Neuronal stem cell (in vitro differentiated cells): ENCODE measurements at regions not wholly inside any gene's neighbourhood (a gene's known extent, or its start where the extent isn't known, plus 50 kb on each side); places are given as distances from the start of the nearest gene placed in this dataset.

Source experiments
- DNase-seq: peaks from one replicate; pipeline ENCODE4 v3.0.0-alpha.2; 2013; ENCODE audit warnings: low spot score
- H2AFZ ChIP-seq: one replicate; pipeline ENCODE4 v1.6.1; 2013; ENCODE audit warnings: mild to moderate bottlenecking, low read length, inconsistent platforms
- H2AK5ac ChIP-seq: 2 replicates; pipeline ENCODE4 v1.6.1; 2013; ENCODE audit warnings: low read depth, mild to moderate bottlenecking, inconsistent platforms, low read length, moderate library complexity, mixed read lengths
- H2BK120ac ChIP-seq: 2 replicates; pipeline ENCODE4 v1.6.1; 2013; ENCODE audit warnings: low read depth, mild to moderate bottlenecking, inconsistent platforms, low read length, moderate library complexity, mixed read lengths
- H2BK12ac ChIP-seq: one replicate; pipeline ENCODE4 v1.6.1; 2013; ENCODE audit warnings: low read length, inconsistent platforms
- H2BK15ac ChIP-seq: 2 replicates; pipeline ENCODE4 v1.6.1; 2013; ENCODE audit warnings: mild to moderate bottlenecking, low read length, inconsistent platforms, mixed read lengths
- H2BK5ac ChIP-seq: one replicate; pipeline ENCODE4 v1.6.1; 2013; ENCODE audit warnings: inconsistent platforms, mild to moderate bottlenecking, low read length, moderate library complexity
- H3K14ac ChIP-seq: one replicate; pipeline ENCODE4 v1.6.1; 2013; ENCODE audit warnings: low read length, inconsistent platforms
- H3K18ac ChIP-seq: 2 replicates; pipeline ENCODE4 v1.6.1; 2013; ENCODE audit warnings: low read length, inconsistent platforms
- H3K23ac ChIP-seq: 2 replicates; pipeline ENCODE4 v1.6.1; 2013; ENCODE audit warnings: low read depth, mild to moderate bottlenecking, mixed read lengths, low read length, inconsistent platforms; ENCODE audit not compliant: poor library complexity
- H3K27ac ChIP-seq: replicated peaks from 3 replicates; pipeline ENCODE4 v1.5.1; 2013; ENCODE audit warnings: low read length, inconsistent platforms
- H3K27me3 ChIP-seq, 3 experiments: 2 replicates each; pipeline ENCODE4 v1.6.1; 2013; ENCODE audit warnings: low read length in 3 of 3, mild to moderate bottlenecking in 2 of 3, inconsistent platforms in 1 of 3, low read depth in 1 of 3, mixed read lengths in 1 of 3, moderate library complexity in 1 of 3; ENCODE audit not compliant: control insufficient read depth in 3 of 3, insufficient read depth in 3 of 3
- H3K36me3 ChIP-seq, 2 donors: replicated peaks in 1 of 2; 2 replicates each; pipeline ENCODE4 v1.6.1; 2013; ENCODE audit warnings: low read length in 2 of 2; ENCODE audit not compliant: control insufficient read depth in 2 of 2, insufficient read depth in 2 of 2
- H3K4ac ChIP-seq: 2 replicates; pipeline ENCODE4 v1.6.1; 2013; ENCODE audit warnings: inconsistent platforms, mild to moderate bottlenecking, low read length, moderate library complexity
- H3K4me1 ChIP-seq, 2 donors: 1 replicate in 1 of 2; 2 replicates in 1 of 2; pipeline ENCODE4 v1.6.1; 2013; ENCODE audit warnings: low read length in 2 of 2, low read depth in 1 of 2; ENCODE audit not compliant: control insufficient read depth in 2 of 2, insufficient read depth in 1 of 2
- H3K4me2 ChIP-seq: one replicate; pipeline ENCODE4 v1.6.1; 2013; ENCODE audit warnings: mild to moderate bottlenecking, low read length, inconsistent platforms; ENCODE audit not compliant: insufficient read depth, poor library complexity, severe bottlenecking
- H3K4me3 ChIP-seq, 2 donors: 2 replicates each; pipeline ENCODE4 v1.5.1; 2013; ENCODE audit warnings: low read length in 2 of 2, mild to moderate bottlenecking in 2 of 2, inconsistent platforms in 1 of 2, moderate library complexity in 1 of 2
- H3K79me1 ChIP-seq: one replicate; pipeline ENCODE4 v1.6.1; 2013; ENCODE audit warnings: low read depth, mild to moderate bottlenecking, inconsistent platforms, low read length, moderate library complexity
- H3K9ac ChIP-seq: one replicate; pipeline ENCODE4 v1.6.1; 2013; ENCODE audit warnings: mild to moderate bottlenecking, low read depth, low read length, inconsistent platforms; ENCODE audit not compliant: poor library complexity
- H3K9me3 ChIP-seq, 2 donors: replicated peaks in 1 of 2; 2 replicates each; pipeline versions ENCODE3 to v1.6.1; 2013; ENCODE audit warnings: low read length in 2 of 2, mild to moderate bottlenecking in 2 of 2, inconsistent platforms in 1 of 2, low read depth in 1 of 2, mixed read lengths in 1 of 2, moderate library complexity in 1 of 2; ENCODE audit not compliant: control insufficient read depth in 2 of 2, insufficient read depth in 1 of 2
- H4K8ac ChIP-seq: one replicate; pipeline ENCODE4 v1.6.1; 2013; ENCODE audit warnings: low read depth, mild to moderate bottlenecking, inconsistent platforms, low read length, moderate library complexity
- H4K91ac ChIP-seq: one replicate; pipeline ENCODE4 v1.6.1; 2013; ENCODE audit warnings: low read length, low read depth, mild to moderate bottlenecking, inconsistent platforms; ENCODE audit not compliant: poor library complexity
- WGBS, 2 donors: extraction: QIAGEN DNeasy Blood & Tissue Kit; methylation state at CpG; one replicate each; pipeline ENCODE4 v1.1.7; 2013; ENCODE audit warnings: missing lambda C conversion rate in 2 of 2, mixed read lengths in 1 of 2; ENCODE audit not compliant: insufficient read length in 2 of 2, insufficient replicate concordance in 1 of 2; ENCODE audit errors: extremely low coverage in 2 of 2; 5-methylcytosine and 5-hydroxymethylcytosine counted together

DNA sequence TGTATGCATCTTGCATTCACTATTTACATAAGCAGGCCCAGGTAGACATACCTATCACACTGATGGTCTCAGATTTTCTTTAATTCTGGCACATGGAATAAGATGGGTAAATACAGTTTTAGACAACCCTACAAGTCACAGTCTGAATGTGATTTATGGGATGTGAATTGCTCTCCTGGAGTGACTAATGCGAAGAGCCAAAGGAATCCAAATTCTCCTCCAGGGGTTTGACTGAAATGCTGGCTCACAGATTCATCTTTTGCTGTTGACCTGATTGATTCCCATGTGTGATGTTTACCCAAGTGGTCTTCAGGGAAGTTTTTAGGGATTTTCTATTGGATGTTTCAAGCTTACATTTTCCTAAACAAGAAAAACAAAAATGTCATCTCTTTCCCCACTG, 277.9 kb upstream of the MON1B start:
- Histone ChIP-seq H3K14ac (no peak overlapping the region), H3K4ac (no peak overlapping the region), H2BK15ac (no peak overlapping the region), H4K91ac (no peak overlapping the region), H4K8ac (no peak overlapping the region), H3K27ac (no peak overlapping the region), H3K79me1 (no peaks in the 10 kb centered on the region), H3K18ac (no peak overlapping the region), H3K23ac (no peak overlapping the region), H2BK5ac (no peak overlapping the region), H3K4me1 (no peaks in the 10 kb centered on the region), H2AFZ (no peak overlapping the region), H3K36me3 (no peaks in the 10 kb centered on the region), H2BK12ac (no peak overlapping the region), H2AK5ac (no peak overlapping the region), H3K27me3 (no peaks in the 10 kb centered on the region), H3K4me2 (no peak overlapping the region), H2BK120ac (no peak overlapping the region), H3K9ac (no peak overlapping the region), H3K4me3 (no peak overlapping the region), H3K9me3 (no peaks in the 10 kb centered on the region)
- no CpG with 5 or more reads among the region's 1 CpG for WGBS, 2 donors
- DNase-seq, result no peak

DNA sequence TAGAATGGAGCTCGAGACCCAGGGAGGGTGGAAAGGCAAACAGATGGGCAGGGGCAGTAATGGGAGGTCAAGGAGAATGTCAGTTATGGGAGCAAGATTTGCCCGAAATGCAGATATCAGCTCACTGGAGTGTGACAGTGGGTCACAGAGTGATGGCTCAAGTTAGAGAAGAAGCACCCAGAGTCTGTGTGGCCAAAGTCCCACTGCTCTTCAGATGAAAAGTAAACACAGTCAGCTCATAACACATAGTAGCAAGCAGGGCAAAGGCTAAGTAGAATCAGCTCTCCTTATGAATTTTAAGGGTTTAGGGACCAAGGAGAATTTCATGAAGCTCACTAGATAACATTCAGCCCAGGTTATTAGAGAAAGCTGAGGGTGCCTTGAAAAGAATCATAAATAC, 264.9 kb upstream of the MON1B start:
- H3K4me2 ChIP-seq, result no peak overlapping the region
- H3K27ac ChIP-seq, result no peak overlapping the region
- H3K4me1 ChIP-seq, result no peaks in the 10 kb centered on the region
- WGBS, 2 donors, result no CpG with 5 or more reads among the region's 2 CpGs
- no peak overlapping the region for H3K18ac ChIP-seq
- H3K23ac ChIP-seq, result no peak overlapping the region
- no peak overlapping the region for H4K8ac ChIP-seq
- no peak overlapping the region for H2BK12ac ChIP-seq
- no peak overlapping the region for H2BK15ac ChIP-seq
- no peak overlapping the region for H2AK5ac ChIP-seq
- no peaks in the 10 kb centered on the region for H3K27me3 ChIP-seq
- H3K36me3 ChIP-seq, result no peaks in the 10 kb centered on the region
- no peak overlapping the region for H3K4me3 ChIP-seq
- peaks cover 0 to 2% of the 10 kb centered on the region in 2 donors for H3K9me3 ChIP-seq
- no peaks in the 10 kb centered on the region for H3K79me1 ChIP-seq
- no peak overlapping the region for H4K91ac ChIP-seq
- no peak overlapping the region for H2BK5ac ChIP-seq
- H2AFZ ChIP-seq, result no peak overlapping the region
- no peak overlapping the region for H3K4ac ChIP-seq
- H2BK120ac ChIP-seq, result no peak overlapping the region
- H3K9ac ChIP-seq, result no peak overlapping the region
- no peak for DNase-seq
- H3K14ac ChIP-seq, result no peak overlapping the region

DNA sequence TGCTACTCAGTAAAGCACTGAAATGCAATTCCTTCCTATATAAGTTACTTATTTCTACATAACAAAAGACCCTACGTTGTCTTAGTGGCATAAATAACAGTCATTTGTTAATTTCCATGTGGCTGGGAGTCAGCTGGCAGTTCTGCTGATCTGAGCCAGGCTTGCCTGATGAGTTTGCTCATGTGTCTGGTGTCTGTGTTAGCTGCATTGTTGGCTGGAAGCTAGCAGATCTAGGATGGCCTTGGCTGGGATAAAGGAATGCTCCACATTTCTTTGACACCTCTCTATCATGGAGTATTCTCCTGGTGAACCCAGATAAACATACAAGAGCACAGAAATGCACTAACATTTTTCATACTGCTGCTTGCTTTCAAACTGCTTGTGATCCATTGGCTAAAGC, 264.4 kb upstream of the MON1B start:
- Histone ChIP-seq H3K4me3 (no peak overlapping the region), H3K27me3 (no peaks in the 10 kb centered on the region), H3K4me2 (no peak overlapping the region), H2BK15ac (no peak overlapping the region), H4K8ac (no peak overlapping the region), H2AFZ (no peak overlapping the region), H3K4ac (no peak overlapping the region), H3K79me1 (no peaks in the 10 kb centered on the region), H3K9me3 (peaks cover 0 to 2% of the 10 kb centered on the region in 2 donors), H4K91ac (no peak overlapping the region), H3K4me1 (no peaks in the 10 kb centered on the region), H3K18ac (no peak overlapping the region), H2BK12ac (no peak overlapping the region), H2AK5ac (no peak overlapping the region), H3K14ac (no peak overlapping the region), H3K36me3 (no peaks in the 10 kb centered on the region), H3K9ac (no peak overlapping the region), H3K27ac (no peak overlapping the region), H2BK5ac (no peak overlapping the region), H2BK120ac (no peak overlapping the region), H3K23ac (no peak overlapping the region)
- no CpG with 5 or more reads among the region's 1 CpG for WGBS, 2 donors
- no peak for DNase-seq

DNA sequence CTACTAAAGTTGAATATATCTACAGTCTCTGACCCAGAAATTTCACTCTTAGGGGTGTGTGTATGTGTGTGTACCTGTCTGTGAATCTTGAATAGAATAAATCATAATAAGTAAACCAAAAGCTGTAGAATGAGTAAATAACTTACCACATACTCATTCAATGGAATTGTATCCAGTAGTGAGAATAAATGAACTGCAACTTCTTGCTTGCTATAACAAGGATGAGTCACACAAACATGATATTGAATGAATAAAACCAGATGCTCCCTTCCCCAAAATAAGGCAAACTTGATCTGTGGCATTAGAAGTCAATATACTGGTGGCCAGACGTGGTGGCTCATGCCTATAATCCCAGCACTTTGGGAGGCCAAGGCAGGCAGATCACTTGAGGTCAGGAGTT, 259.8 kb upstream of the MON1B start:
- Histone ChIP-seq H3K79me1 (no peaks in the 10 kb centered on the region), H2AFZ (no peak overlapping the region), H3K36me3 (no peaks in the 10 kb centered on the region), H2BK5ac (no peak overlapping the region), H3K4me1 (no peaks in the 10 kb centered on the region), H2BK12ac (no peak overlapping the region), H3K27ac (no peak overlapping the region), H2BK120ac (no peak overlapping the region), H2BK15ac (no peak overlapping the region), H3K9me3 (peaks cover 0 to 2% of the 10 kb centered on the region in 2 donors), H3K27me3 (no peaks in the 10 kb centered on the region), H3K4me3 (no peak overlapping the region), H4K91ac (no peak overlapping the region), H3K9ac (no peak overlapping the region), H3K23ac (no peak overlapping the region), H4K8ac (no peak overlapping the region), H3K4ac (no peak overlapping the region), H3K4me2 (no peak overlapping the region), H3K14ac (no peak overlapping the region), H2AK5ac (no peak overlapping the region), H3K18ac (no peak overlapping the region)
- no peak for DNase-seq
- no CpG with 5 or more reads among the region's 1 CpG for WGBS, 2 donors
